CD14-positive monocyte (primary cell): ENCODE measurements at regions not wholly inside any gene's neighbourhood (a gene's known extent, or its start where the extent isn't known, plus 50 kb on each side); places are given as distances from the start of the nearest gene placed in this dataset.

Experiments
- DNase-seq, 3 donors: peaks; one replicate each; pipeline ENCODE4 v3.0.0-alpha.2; 2011 to 2022
- H2AFZ ChIP-seq: 2 replicates; pipeline ENCODE4 v1.6.0; 2012; ENCODE audit warnings: mild to moderate bottlenecking, low read depth, low read length, inconsistent platforms; ENCODE audit not compliant: insufficient read depth, poor library complexity, severe bottlenecking
- H3K27ac ChIP-seq, 2 donors: 1 replicate in 1 of 2; 2 replicates in 1 of 2; pipeline ENCODE4 v1.5.1; 2012 to 2013; ENCODE audit warnings: low read length in 2 of 2, control low read depth in 1 of 2, inconsistent platforms in 1 of 2, low read depth in 1 of 2, mild to moderate bottlenecking in 1 of 2
- H3K27me3 ChIP-seq, 2 donors: one replicate each; pipeline versions ENCODE4 v1.6.0 to v1.6.1; 2011 to 2013; ENCODE audit warnings: low read length in 2 of 2; ENCODE audit not compliant: control insufficient read depth in 2 of 2, insufficient read depth in 2 of 2
- H3K36me3 ChIP-seq, 2 donors: replicated peaks in 1 of 2; 1 replicate in 1 of 2; 2 replicates in 1 of 2; pipeline versions ENCODE4 v1.5.1 to v1.6.1; 2012 to 2013; ENCODE audit warnings: low read length in 2 of 2, control low read depth in 1 of 2, inconsistent platforms in 1 of 2, mild to moderate bottlenecking in 1 of 2; ENCODE audit not compliant: insufficient read depth in 2 of 2, control insufficient read depth in 1 of 2
- H3K4me1 ChIP-seq, 2 donors: 1 replicate in 1 of 2; 2 replicates in 1 of 2; pipeline versions ENCODE4 v1.5.1 to v1.6.1; 2012 to 2013; ENCODE audit warnings: low read length in 2 of 2, control low read depth in 1 of 2, inconsistent platforms in 1 of 2, mild to moderate bottlenecking in 1 of 2, moderate library complexity in 1 of 2; ENCODE audit not compliant: insufficient read depth in 2 of 2, control insufficient read depth in 1 of 2
- H3K4me2 ChIP-seq: replicated peaks from 2 replicates; pipeline ENCODE3; 2012; ENCODE audit warnings: low read length, moderate library complexity, mild to moderate bottlenecking; ENCODE audit not compliant: poor library complexity, severe bottlenecking; ENCODE audit errors: extremely low read depth
- H3K4me3 ChIP-seq, 3 experiments: fragments of 200-600 bp in 1 of 3; sonication (generic) in 1 of 3; replicated peaks in 1 of 3; 1 replicate in 2 of 3; 2 replicates in 1 of 3; pipeline ENCODE4 v1.5.1; 2011 to 2013; ENCODE audit warnings: low read length in 3 of 3, mild to moderate bottlenecking in 3 of 3, control low read depth in 2 of 3, low read depth in 2 of 3, inconsistent platforms in 1 of 3, moderate library complexity in 1 of 3
- H3K79me2 ChIP-seq: 2 replicates; pipeline ENCODE4 v1.6.0; 2012; ENCODE audit warnings: mild to moderate bottlenecking, control low read depth, inconsistent platforms, low read length, moderate library complexity; ENCODE audit not compliant: insufficient read depth
- H3K9ac ChIP-seq: 2 replicates; pipeline ENCODE4 v1.6.0; 2017; ENCODE audit warnings: low read length, mild to moderate bottlenecking; ENCODE audit not compliant: insufficient read depth, poor library complexity, severe bottlenecking
- H3K9me3 ChIP-seq, 2 donors: replicated peaks in 1 of 2; 1 replicate in 1 of 2; 2 replicates in 1 of 2; pipeline versions ENCODE4 v1.5.1 to v1.6.1; 2012 to 2013; ENCODE audit warnings: low read length in 2 of 2, control low read depth in 1 of 2; ENCODE audit not compliant: control insufficient read depth in 1 of 2, insufficient read depth in 1 of 2
- H4K20me1 ChIP-seq: 2 replicates; pipeline ENCODE4 v1.6.0; 2012; ENCODE audit warnings: mild to moderate bottlenecking, low read length, control low read depth, moderate library complexity; ENCODE audit not compliant: insufficient read depth
- H3K27ac Mint-ChIP-seq, 7 donors: one replicate each; pipeline ENCODE4 v1.8.0; 2020; ENCODE audit warnings: mild to moderate bottlenecking in 7 of 7, mixed read lengths in 7 of 7, moderate library complexity in 6 of 7, inconsistent platforms in 2 of 7
- H3K27me3 Mint-ChIP-seq, 3 donors: one replicate each; pipeline ENCODE4 v1.8.0; 2021 to 2022; ENCODE audit warnings: low read depth in 3 of 3, mild to moderate bottlenecking in 3 of 3, mixed read lengths in 3 of 3, moderate library complexity in 3 of 3, inconsistent platforms in 1 of 3
- H3K36me3 Mint-ChIP-seq, 2 donors: one replicate each; pipeline ENCODE4 v1.8.0; 2020; ENCODE audit warnings: mixed read lengths in 2 of 2, inconsistent platforms in 1 of 2, mild to moderate bottlenecking in 1 of 2
- H3K4me1 Mint-ChIP-seq: one replicate; pipeline ENCODE4 v1.8.0; 2020; ENCODE audit warnings: mild to moderate bottlenecking, mixed read lengths
- H3K4me3 Mint-ChIP-seq, 2 donors: one replicate each; pipeline ENCODE4 v1.8.0; 2020; ENCODE audit warnings: mild to moderate bottlenecking in 2 of 2, mixed read lengths in 2 of 2, moderate library complexity in 1 of 2
- H3K9me3 Mint-ChIP-seq, 7 donors: one replicate each; pipeline ENCODE4 v1.8.0; 2020 to 2022; ENCODE audit warnings: mixed read lengths in 7 of 7, mild to moderate bottlenecking in 6 of 7, moderate library complexity in 6 of 7, inconsistent platforms in 2 of 7
- WGBS: methylation state at CpG from one replicate; pipeline ENCODE4 v1.1.5; 2013; ENCODE audit warnings: missing lambda C conversion rate; ENCODE audit not compliant: insufficient coverage; 5-methylcytosine and 5-hydroxymethylcytosine counted together
- intact Hi-C, 2 donors: fragments of 100-400 bp; cut with micrococcal nuclease; formaldehyde crosslinking; loops; one replicate each; pipeline versions ENCODE4 v1.15.0 to v1.15.1; 2023
- TF ChIP-seq, protein P1 (sequence below): fragments of 200-600 bp; IDR thresholded peaks from one replicate; pipeline ENCODE4 v1.8.0; 2022; ENCODE audit warnings: antibody characterized with exemption, mild to moderate bottlenecking

DNA sequence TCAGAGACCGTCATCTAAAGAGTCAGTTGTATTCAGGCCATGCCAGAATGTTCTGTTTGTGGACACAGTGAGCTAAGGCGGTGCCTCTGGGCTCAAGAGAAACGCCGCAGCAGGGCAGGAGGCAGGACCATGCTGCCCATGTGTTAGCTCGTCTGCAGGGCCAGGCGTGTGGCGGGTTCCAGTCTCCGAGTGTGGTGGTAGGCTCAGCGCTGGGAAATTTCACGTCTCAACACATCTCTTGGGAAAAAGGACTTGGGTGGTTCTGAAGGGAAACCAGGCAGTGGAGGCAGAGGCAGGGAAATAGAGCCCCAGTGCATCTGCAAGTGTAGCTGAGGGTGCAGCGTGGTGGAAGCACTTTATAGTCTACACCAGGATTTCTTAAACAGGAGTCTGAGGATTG lies 56.9 kb upstream of the TAGAP start:
- Histone ChIP-seq H2AFZ (no peak overlapping the region), H3K4me3 (no peak overlapping the region), H3K4me2 (no peak overlapping the region), H3K27me3 (no peaks in the 10 kb centered on the region), H3K4me1 (peaks cover 31 to 38% of the 10 kb centered on the region in 2 donors), H3K27ac (no peak overlapping the region), H3K79me2 (no peaks in the 10 kb centered on the region), H3K36me3 (no peaks in the 10 kb centered on the region), H4K20me1 (no peaks in the 10 kb centered on the region), H3K9me3 (no peaks in the 10 kb centered on the region), H3K9ac (no peak overlapping the region)
- H3K27me3 Mint-ChIP-seq, result no peaks in the 10 kb centered on the region
- peaks cover 49% of the 10 kb centered on the region for H3K4me1 Mint-ChIP-seq
- H3K36me3 Mint-ChIP-seq, result peaks cover 17 to 24% of the 10 kb centered on the region in 2 donors
- TF ChIP-seq, protein P1, sequence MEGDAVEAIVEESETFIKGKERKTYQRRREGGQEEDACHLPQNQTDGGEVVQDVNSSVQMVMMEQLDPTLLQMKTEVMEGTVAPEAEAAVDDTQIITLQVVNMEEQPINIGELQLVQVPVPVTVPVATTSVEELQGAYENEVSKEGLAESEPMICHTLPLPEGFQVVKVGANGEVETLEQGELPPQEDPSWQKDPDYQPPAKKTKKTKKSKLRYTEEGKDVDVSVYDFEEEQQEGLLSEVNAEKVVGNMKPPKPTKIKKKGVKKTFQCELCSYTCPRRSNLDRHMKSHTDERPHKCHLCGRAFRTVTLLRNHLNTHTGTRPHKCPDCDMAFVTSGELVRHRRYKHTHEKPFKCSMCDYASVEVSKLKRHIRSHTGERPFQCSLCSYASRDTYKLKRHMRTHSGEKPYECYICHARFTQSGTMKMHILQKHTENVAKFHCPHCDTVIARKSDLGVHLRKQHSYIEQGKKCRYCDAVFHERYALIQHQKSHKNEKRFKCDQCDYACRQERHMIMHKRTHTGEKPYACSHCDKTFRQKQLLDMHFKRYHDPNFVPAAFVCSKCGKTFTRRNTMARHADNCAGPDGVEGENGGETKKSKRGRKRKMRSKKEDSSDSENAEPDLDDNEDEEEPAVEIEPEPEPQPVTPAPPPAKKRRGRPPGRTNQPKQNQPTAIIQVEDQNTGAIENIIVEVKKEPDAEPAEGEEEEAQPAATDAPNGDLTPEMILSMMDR, result no peak
- H3K4me3 Mint-ChIP-seq, result no peak overlapping the region
- peak overlapping the region in 3 of 7 donors; percentile 21 to 43 (median 28) for H3K27ac Mint-ChIP-seq
- no peak for DNase-seq
- H3K9me3 Mint-ChIP-seq, result no peaks in the 10 kb centered on the region
- intact Hi-C loops, result loop anchor here (5.0 kb wide), 4 partner anchors 39 to 89 kb away; partner anchors contain the start of gene TAGAP (in 1 of the 2)
- WGBS, result 97% methylated on average over 6 of the region's 11 CpGs

DNA sequence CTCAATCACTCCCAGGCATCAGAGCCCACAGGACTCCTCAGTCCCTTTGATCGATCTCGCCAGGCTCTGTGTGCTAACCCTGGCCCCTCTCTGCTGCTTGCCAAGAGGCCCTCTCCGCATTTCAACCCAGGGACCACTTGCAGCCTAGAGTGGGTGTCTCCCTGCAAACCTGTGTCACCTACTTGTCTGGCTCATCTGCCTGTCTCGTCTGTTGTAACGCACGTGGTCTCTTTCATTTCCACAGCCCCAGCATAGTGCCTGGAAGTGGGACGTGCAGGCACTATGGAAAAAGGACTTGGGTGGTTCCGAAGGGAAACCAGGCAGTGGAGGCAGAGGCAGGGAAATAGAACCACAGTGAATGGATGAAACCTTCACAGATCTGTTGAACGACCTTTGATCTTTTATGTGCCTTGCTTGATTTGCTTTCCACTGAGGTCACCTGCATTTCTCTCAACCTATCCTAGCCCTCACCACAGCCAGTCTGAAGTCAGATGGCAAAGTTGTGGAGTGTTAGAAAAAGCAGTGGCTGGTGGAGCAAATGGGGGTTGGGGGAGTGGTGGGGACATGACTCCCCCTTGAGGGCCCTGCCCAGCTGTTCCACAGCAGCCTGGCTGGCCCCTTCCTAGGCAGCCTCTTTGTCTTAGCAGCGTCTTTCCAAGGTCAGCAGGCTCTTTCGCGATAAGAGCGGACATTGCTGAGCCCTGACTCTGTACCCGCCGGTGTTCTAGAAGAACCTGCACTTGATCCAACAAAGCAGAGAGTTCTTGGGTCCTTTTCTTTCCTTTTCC lies 55.8 kb upstream of the TAGAP start:
- Histone ChIP-seq H3K4me3 (no peak overlapping the region), H3K4me2 (no peak overlapping the region), H3K9me3 (no peaks in the 10 kb centered on the region), H3K27ac (no peak overlapping the region), H3K4me1 (peaks cover 25 to 32% of the 10 kb centered on the region in 2 donors), H3K27me3 (no peaks in the 10 kb centered on the region), H3K9ac (no peak overlapping the region), H3K79me2 (no peaks in the 10 kb centered on the region), H4K20me1 (no peaks in the 10 kb centered on the region), H3K36me3 (no peaks in the 10 kb centered on the region), H2AFZ (no peak overlapping the region)
- peaks cover 42% of the 10 kb centered on the region for H3K4me1 Mint-ChIP-seq
- intact Hi-C loops, result loop anchor here (5.0 kb wide), 4 partner anchors 38 to 88 kb away; partner anchors contain the start of gene TAGAP (in 1 of the 2)
- H3K27ac Mint-ChIP-seq, result peak overlapping the region in 6 of 7 donors; percentile 21 to 74 (median 48)
- no peak overlapping the region for H3K4me3 Mint-ChIP-seq
- peaks cover 17 to 24% of the 10 kb centered on the region in 2 donors for H3K36me3 Mint-ChIP-seq
- no peaks in the 10 kb centered on the region for H3K9me3 Mint-ChIP-seq
- WGBS, result 93% methylated on average over 11 of the region's 15 CpGs
- no peaks in the 10 kb centered on the region for H3K27me3 Mint-ChIP-seq
- no peak for DNase-seq
- TF ChIP-seq, protein P1, result no peak
